Transverse colon (tissue), 4 donors: ENCODE measurements at regions not wholly inside any gene's neighbourhood (a gene's known extent, or its start where the extent isn't known, plus 50 kb on each side); places are given as distances from the start of the nearest gene placed in this dataset.

Source experiments
- DNase-seq: peaks from one replicate; pipeline ENCODE4 v3.0.0-alpha.2; 2019
- H3K27ac ChIP-seq, 4 donors: fragments of 200-600 bp; sonication (generic); 2 replicates each; pipeline ENCODE4 v1.5.1; 2016 to 2018; ENCODE audit warnings: inconsistent platforms in 4 of 4
- H3K27me3 ChIP-seq: fragments of 200-600 bp; sonication (generic); 2 replicates; pipeline ENCODE4 v1.5.1; 2017; ENCODE audit warnings: inconsistent platforms
- H3K36me3 ChIP-seq, 4 donors: fragments of 200-600 bp; sonication (generic); 2 replicates each; pipeline ENCODE4 v1.5.1; 2017 to 2019; ENCODE audit warnings: inconsistent platforms in 4 of 4
- H3K4me1 ChIP-seq, 4 donors: fragments of 200-600 bp; sonication (generic); 2 replicates each; pipeline ENCODE4 v1.5.1; 2017 to 2020; ENCODE audit warnings: inconsistent platforms in 4 of 4
- H3K4me3 ChIP-seq, 4 donors: fragments of 200-600 bp; sonication (generic); 1 replicate in 1 of 4; 2 replicates in 3 of 4; pipeline versions ENCODE4 v1.5.1 to v1.6.1; 2017 to 2019; ENCODE audit warnings: inconsistent platforms in 4 of 4
- H3K9me3 ChIP-seq, 2 donors: fragments of 200-600 bp; sonication (generic); 2 replicates each; pipeline ENCODE4 v1.5.1; 2017 to 2019; ENCODE audit warnings: inconsistent platforms in 2 of 2
- CTCF ChIP-seq, 5 experiments: fragments of 200-600 bp in 3 of 5; fragments of 450-650 bp in 2 of 5; sonication (generic) in 3 of 5; IDR thresholded peaks; 1 replicate in 2 of 5; 2 replicates in 3 of 5; pipeline ENCODE4 v1.5.1; 2016 to 2017; ENCODE audit warnings: antibody characterized with exemption in 5 of 5, inconsistent platforms in 3 of 5, mild to moderate bottlenecking in 2 of 5, moderate library complexity in 1 of 5
- EP300 ChIP-seq: sonication (generic); formaldehyde crosslinking; IDR thresholded peaks from one replicate; pipeline ENCODE4 v1.6.1; 2017; ENCODE audit warnings: antibody characterized with exemption, low read depth
- POLR2A ChIP-seq: fragments of 450-650 bp; IDR thresholded peaks from one replicate; pipeline ENCODE4 v1.6.1; 2016; ENCODE audit warnings: antibody characterized with exemption, mild to moderate bottlenecking, moderate library complexity
- POLR2AphosphoS5 ChIP-seq, 3 donors: sonication (generic); formaldehyde crosslinking; IDR thresholded peaks; one replicate each; pipeline ENCODE4 v1.6.1; 2016; ENCODE audit warnings: antibody characterized with exemption in 3 of 3
- WGBS, 2 donors: methylation state at CpG; one replicate each; pipeline ENCODE4 v1.1.5; 2018; ENCODE audit warnings: low coverage in 1 of 2; 5-methylcytosine and 5-hydroxymethylcytosine counted together
- in situ Hi-C, 4 donors: fragments of 200-750 bp; cut with MboI; loops; one replicate each; pipeline versions ENCODE4 v1.15.0 to v1.15.1; 2017; ENCODE audit warnings: low sequenced_read_pairs in 3 of 4, low pct_ligation_motif_present in 1 of 4, low pct_unique_long_range_greater_than_20kb in 1 of 4
- intact Hi-C: fragments of 100-400 bp; cut with DNase I; formaldehyde crosslinking; loops from one replicate; pipeline ENCODE4 v1.15.1; 2023; ENCODE audit warnings: low total_unique reads

- peaks cover 22% of the 10 kb centered on the region for H3K27me3 ChIP-seq
- peak overlapping the region in 3 of 4 donors; percentile 46 to 72 (median 59) for H3K4me3 ChIP-seq
- no peaks in the 10 kb centered on the region for H3K9me3 ChIP-seq
- no peaks in the 10 kb centered on the region for H3K36me3 ChIP-seq
- peak; percentile 56 for DNase-seq
- H3K4me1 ChIP-seq: peaks cover 7 to 41% (median 27%) of the 10 kb centered on the region in 4 donors
- TF ChIP-seq EP300 (no peak), POLR2AphosphoS5 (IDR thresholded peaks at IDR 0.05) (peak in 1 of 3 donors; percentile 15), CTCF (IDR thresholded peaks at IDR 0.05) (peak; percentile 49 to 69 (median 63))
- in situ Hi-C loops: no loop called here
- peak overlapping the region; percentile 60 to 85 (median 74) for H3K27ac ChIP-seq
- intact Hi-C loops: loop anchor here (1.0 kb wide), 1 partner anchor 93 kb away; the partner anchor contains the start of gene SIRPA
- WGBS, 2 donors: 0 to 1% methylated on average over 10 to 34 of the region's 35 CpGs
These were observed 92.7 kb upstream of the SIRPA start for GRCh38 chr20:1802385-1803060.

- Histone ChIP-seq H3K4me3 (peak overlapping the region in 1 of 4 donors; percentile 72), H3K9me3 (no peaks in the 10 kb centered on the region), H3K36me3 (no peaks in the 10 kb centered on the region), H3K27ac (peak overlapping the region in 1 of 4 donors; percentile 85), H3K27me3 (peaks cover 22% of the 10 kb centered on the region), H3K4me1 (peaks cover 7 to 41% (median 27%) of the 10 kb centered on the region in 4 donors)
- WGBS, 2 donors: 18 to 27% methylated on average over 6 of the region's 6 CpGs
- in situ Hi-C loops (no loop called here), intact Hi-C loops (loop anchor here (1.0 kb wide), 1 partner anchor 93 kb away; the partner anchor contains the start of gene SIRPA)
- DNase-seq: no peak
- no peak for TF ChIP-seq POLR2A
- TF ChIP-seq POLR2AphosphoS5 (IDR thresholded peaks at IDR 0.05): no peak
- TF ChIP-seq EP300: no peak
- no peak for TF ChIP-seq CTCF (IDR thresholded peaks at IDR 0.05)
These were observed 93.3 kb upstream of the SIRPA start for GRCh38 chr20:1801929-1802306.

DNA sequence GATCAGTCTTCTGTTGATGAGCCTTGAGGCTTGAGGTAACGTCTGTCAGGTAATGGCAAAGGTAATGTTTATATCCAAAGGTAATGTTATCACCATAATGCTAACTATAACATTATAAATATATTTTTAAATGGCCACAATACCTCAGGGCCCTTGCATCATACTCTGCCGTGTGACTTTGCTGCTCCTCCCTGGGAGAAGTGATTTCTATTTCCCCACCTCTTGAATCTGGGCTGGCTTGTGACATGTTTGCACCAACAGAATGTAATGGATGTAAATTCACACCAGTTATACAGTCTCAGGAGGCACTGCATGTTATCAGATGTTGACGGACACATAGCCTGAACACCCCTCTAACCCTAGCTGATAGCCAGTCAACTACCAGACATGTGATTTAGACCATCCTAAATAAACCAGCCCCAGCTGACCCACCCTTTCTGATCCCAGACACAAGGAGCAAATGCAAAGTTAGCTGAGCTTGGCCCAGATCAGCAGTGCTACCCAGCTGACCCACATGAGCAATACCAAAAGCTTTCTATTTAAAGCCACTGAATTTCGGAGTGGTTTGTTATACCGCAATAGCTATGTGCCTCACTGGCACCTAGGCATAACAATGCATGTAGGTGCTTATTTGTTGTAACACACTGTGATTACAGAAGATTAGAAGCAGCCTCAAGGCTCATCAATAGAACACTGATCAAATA lies 93.8 kb upstream of the SIRPA start:
- H3K27ac ChIP-seq: no peak overlapping the region
- intact Hi-C loops: no loop called here
- H3K4me1 ChIP-seq: peaks cover 7 to 41% (median 27%) of the 10 kb centered on the region in 4 donors
- 52 to 53% methylated on average over 4 to 5 of the region's 5 CpGs for WGBS, 2 donors
- TF ChIP-seq EP300 (no peak), POLR2AphosphoS5 (IDR thresholded peaks at IDR 0.05) (no peak), POLR2A (no peak), CTCF (IDR thresholded peaks at IDR 0.05) (no peak)
- peaks cover 22% of the 10 kb centered on the region for H3K27me3 ChIP-seq
- no peaks in the 10 kb centered on the region for H3K36me3 ChIP-seq
- no peaks in the 10 kb centered on the region for H3K9me3 ChIP-seq
- in situ Hi-C loops: no loop called here
- no peak overlapping the region for H3K4me3 ChIP-seq
- no peak for DNase-seq

DNA sequence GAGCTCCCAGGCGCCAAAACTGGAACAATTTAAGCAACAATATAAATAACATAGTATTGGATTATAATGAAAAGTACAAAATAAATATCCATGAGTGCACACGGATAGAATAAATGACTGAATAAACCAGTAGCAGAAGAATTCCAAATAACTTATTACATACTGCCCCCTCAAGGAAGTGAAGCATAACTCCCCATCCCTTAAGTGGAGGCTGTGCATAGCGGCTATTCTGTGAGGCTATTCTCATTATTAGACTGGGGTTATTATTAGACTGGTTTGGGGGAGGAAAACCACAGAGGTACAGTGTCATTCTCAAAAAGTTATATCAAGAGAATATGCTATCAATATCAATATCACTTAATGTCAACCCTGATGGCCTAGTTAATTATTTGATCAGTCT lies 94.4 kb upstream of the SIRPA start:
- Histone ChIP-seq H3K4me3 (no peak overlapping the region), H3K27ac (no peak overlapping the region), H3K4me1 (peaks cover 7 to 41% (median 27%) of the 10 kb centered on the region in 4 donors), H3K27me3 (peaks cover 22% of the 10 kb centered on the region), H3K36me3 (no peaks in the 10 kb centered on the region), H3K9me3 (no peaks in the 10 kb centered on the region)
- DNase-seq: no peak
- in situ Hi-C loops: no loop called here
- TF ChIP-seq POLR2A: no peak
- peak in 2 of 5 experiments; percentile 12 to 19 for TF ChIP-seq CTCF (IDR thresholded peaks at IDR 0.05)
- TF ChIP-seq EP300: no peak
- intact Hi-C loops: no loop called here
- WGBS, 2 donors: 13 to 18% methylated on average over 3 of the region's 3 CpGs
